Gastrocnemius medialis (tissue), 4 donors: ENCODE measurements at regions not wholly inside any gene's neighbourhood (a gene's known extent, or its start where the extent isn't known, plus 50 kb on each side); places are given as distances from the start of the nearest gene placed in this dataset.

Experiments used
- ATAC-seq, 2 donors: fragments of 150-250 bp; one replicate each; pipeline ENCODE4 v1.9.1; 2016
- DNase-seq, 2 donors: peaks; one replicate each; pipeline ENCODE4 v3.0.0-alpha.2; 2019
- H3K27ac ChIP-seq, 4 donors: fragments of 200-600 bp; sonication (generic); 1 replicate in 1 of 4; 2 replicates in 3 of 4; pipeline ENCODE4 v1.5.1; 2016 to 2018; ENCODE audit warnings: mild to moderate bottlenecking in 2 of 4, moderate library complexity in 1 of 4
- H3K27me3 ChIP-seq, 3 donors: fragments of 200-600 bp; sonication (generic) in 2 of 3; 1 replicate in 1 of 3; 2 replicates in 2 of 3; pipeline versions ENCODE4 v1.5.1 to v1.6.0; 2016 to 2019; ENCODE audit warnings: mild to moderate bottlenecking in 1 of 3, moderate library complexity in 1 of 3
- H3K36me3 ChIP-seq, 2 donors: fragments of 200-600 bp; sonication (generic) in 1 of 2; one replicate each; pipeline ENCODE4 v1.5.1; 2017 to 2018
- H3K4me1 ChIP-seq, 2 donors: fragments of 200-600 bp; sonication (generic) in 1 of 2; one replicate each; pipeline ENCODE4 v1.5.1; 2016 to 2017; ENCODE audit warnings: mild to moderate bottlenecking in 2 of 2
- H3K4me3 ChIP-seq, 4 donors: fragments of 200-600 bp; sonication (generic) in 3 of 4; 1 replicate in 1 of 4; 2 replicates in 3 of 4; pipeline ENCODE4 v1.5.1; 2016 to 2019; ENCODE audit warnings: mild to moderate bottlenecking in 2 of 4
- H3K9me3 ChIP-seq, 3 donors: fragments of 200-600 bp; sonication (generic) in 2 of 3; 1 replicate in 1 of 3; 2 replicates in 2 of 3; pipeline ENCODE4 v1.5.1; 2016 to 2019
- POLR2A ChIP-seq, 2 donors: fragments of 450-650 bp; IDR thresholded peaks; one replicate each; pipeline ENCODE4 v1.6.1; 2017; ENCODE audit warnings: antibody characterized with exemption in 2 of 2, mild to moderate bottlenecking in 2 of 2, moderate library complexity in 2 of 2
- in situ Hi-C, 4 donors: fragments of 200-750 bp; cut with MboI; loops; one replicate each; pipeline versions ENCODE4 v1.15.0 to v1.8.0; 2017; ENCODE audit warnings: low sequenced_read_pairs in 4 of 4
- intact Hi-C: fragments of 100-400 bp; cut with DNase I; formaldehyde crosslinking; loops from one replicate; pipeline ENCODE4 v1.15.1; 2023; ENCODE audit warnings: low total_unique reads
- TF ChIP-seq, protein P1 (sequence below), 5 experiments: fragments of 450-650 bp in 3 of 5; fragments of 200-600 bp in 2 of 5; sonication (generic) in 2 of 5; IDR thresholded peaks in 4 of 5; conservative IDR thresholded peaks in 1 of 5; 1 replicate in 4 of 5; 2 replicates in 1 of 5; pipeline ENCODE4 v1.5.1; 2016 to 2019; ENCODE audit warnings: antibody characterized with exemption in 5 of 5, mild to moderate bottlenecking in 3 of 5, moderate library complexity in 3 of 5

GRCh38 chr14:83838226-83838625 lies 1691.7 kb upstream of the FLRT2 start:
- Histone ChIP-seq H3K9me3 (no peaks in the 10 kb centered on the region), H3K27me3 (no peaks in the 10 kb centered on the region), H3K27ac (no peak overlapping the region), H3K4me1 (no peaks in the 10 kb centered on the region), H3K36me3 (no peaks in the 10 kb centered on the region), H3K4me3 (no peak overlapping the region)
- DNase-seq (no peak), ATAC-seq (no peak)
- intact Hi-C loops (no loop called here), in situ Hi-C loops (no loop called here)
- TF ChIP-seq, protein P1, sequence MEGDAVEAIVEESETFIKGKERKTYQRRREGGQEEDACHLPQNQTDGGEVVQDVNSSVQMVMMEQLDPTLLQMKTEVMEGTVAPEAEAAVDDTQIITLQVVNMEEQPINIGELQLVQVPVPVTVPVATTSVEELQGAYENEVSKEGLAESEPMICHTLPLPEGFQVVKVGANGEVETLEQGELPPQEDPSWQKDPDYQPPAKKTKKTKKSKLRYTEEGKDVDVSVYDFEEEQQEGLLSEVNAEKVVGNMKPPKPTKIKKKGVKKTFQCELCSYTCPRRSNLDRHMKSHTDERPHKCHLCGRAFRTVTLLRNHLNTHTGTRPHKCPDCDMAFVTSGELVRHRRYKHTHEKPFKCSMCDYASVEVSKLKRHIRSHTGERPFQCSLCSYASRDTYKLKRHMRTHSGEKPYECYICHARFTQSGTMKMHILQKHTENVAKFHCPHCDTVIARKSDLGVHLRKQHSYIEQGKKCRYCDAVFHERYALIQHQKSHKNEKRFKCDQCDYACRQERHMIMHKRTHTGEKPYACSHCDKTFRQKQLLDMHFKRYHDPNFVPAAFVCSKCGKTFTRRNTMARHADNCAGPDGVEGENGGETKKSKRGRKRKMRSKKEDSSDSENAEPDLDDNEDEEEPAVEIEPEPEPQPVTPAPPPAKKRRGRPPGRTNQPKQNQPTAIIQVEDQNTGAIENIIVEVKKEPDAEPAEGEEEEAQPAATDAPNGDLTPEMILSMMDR (IDR thresholded peaks at IDR 0.05 in 4 of 5, conservative IDR thresholded peaks at IDR 0.05 in 1 of 5): no peak
- TF ChIP-seq POLR2A (IDR thresholded peaks at IDR 0.05): no peak

DNA sequence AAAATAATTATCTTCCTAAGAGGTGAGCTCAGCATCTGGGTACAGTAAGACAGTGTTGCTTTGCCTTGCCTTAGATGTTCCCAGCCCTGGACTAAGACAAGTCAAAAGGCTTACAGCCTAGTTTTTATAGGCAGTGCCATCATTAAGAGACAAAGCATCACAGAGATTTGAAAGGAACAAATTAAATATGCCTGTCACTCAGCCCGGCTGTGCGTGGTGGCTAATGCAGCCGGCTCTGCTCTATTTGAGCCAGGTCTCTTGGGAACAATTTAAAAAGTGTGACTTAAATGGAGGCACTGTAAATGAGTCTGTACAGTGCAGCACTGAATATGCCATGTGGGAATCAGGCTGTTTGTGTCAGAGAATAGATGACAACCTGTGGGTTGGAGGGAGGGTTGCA lies 1687.4 kb upstream of the FLRT2 start:
- intact Hi-C loops (no loop called here), in situ Hi-C loops (no loop called here)
- no peak for TF ChIP-seq POLR2A (IDR thresholded peaks at IDR 0.05)
- TF ChIP-seq, protein P1 (IDR thresholded peaks at IDR 0.05 in 4 of 5, conservative IDR thresholded peaks at IDR 0.05 in 1 of 5): no peak
- Histone ChIP-seq H3K4me1 (no peaks in the 10 kb centered on the region), H3K36me3 (no peaks in the 10 kb centered on the region), H3K4me3 (no peak overlapping the region), H3K27ac (no peak overlapping the region), H3K9me3 (no peaks in the 10 kb centered on the region), H3K27me3 (no peaks in the 10 kb centered on the region)
- no peak for DNase-seq
- no peak for ATAC-seq

DNA sequence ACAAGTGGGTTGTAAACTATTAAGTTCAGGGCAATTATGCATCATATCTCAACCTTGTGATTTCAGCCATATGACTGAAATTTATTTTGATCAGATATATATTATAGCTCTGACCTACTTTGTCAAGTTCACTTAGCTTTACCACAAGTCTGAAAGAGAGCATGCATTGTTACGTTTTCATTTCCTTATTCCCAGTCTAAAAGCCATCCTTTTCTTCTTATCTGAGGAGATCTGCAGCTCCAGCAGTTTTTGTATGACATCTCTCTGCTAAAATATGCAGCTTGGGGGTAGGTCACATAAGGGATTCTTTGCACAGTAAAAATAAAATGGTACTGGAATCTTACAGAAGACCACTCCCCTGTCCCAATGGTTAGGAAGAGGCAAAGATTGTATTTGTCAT lies 1682.8 kb upstream of the FLRT2 start:
- TF ChIP-seq POLR2A (IDR thresholded peaks at IDR 0.05): no peak
- TF ChIP-seq, protein P1 (IDR thresholded peaks at IDR 0.05 in 4 of 5, conservative IDR thresholded peaks at IDR 0.05 in 1 of 5): no peak
- intact Hi-C loops: no loop called here

DNA sequence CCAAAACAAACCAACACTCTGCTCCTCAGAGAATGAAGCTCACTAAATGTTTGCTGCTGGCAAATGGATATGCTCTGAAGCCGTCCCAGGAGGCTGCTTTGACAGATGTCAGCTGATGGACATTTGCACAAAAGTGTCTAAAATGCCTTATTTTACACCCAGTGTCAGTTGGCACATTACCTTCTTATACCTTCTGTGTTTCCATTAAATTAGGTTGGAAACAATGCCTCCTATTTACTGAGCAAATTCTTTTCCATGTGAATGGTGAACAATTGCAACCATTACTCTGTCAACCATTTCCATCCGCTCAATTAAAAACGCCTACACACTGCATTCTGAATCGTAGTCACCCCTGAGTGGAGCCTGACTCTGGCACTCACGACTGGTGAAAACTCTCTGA lies 1679.9 kb upstream of the FLRT2 start:
- Histone ChIP-seq H3K27me3 (no peaks in the 10 kb centered on the region), H3K4me1 (no peaks in the 10 kb centered on the region), H3K27ac (no peak overlapping the region), H3K9me3 (no peaks in the 10 kb centered on the region), H3K4me3 (no peak overlapping the region), H3K36me3 (no peaks in the 10 kb centered on the region)
- in situ Hi-C loops (no loop called here), intact Hi-C loops (no loop called here)
- DNase-seq (no peak), ATAC-seq (no peak)
- no peak for TF ChIP-seq POLR2A (IDR thresholded peaks at IDR 0.05)
- TF ChIP-seq, protein P1 (IDR thresholded peaks at IDR 0.05 in 4 of 5, conservative IDR thresholded peaks at IDR 0.05 in 1 of 5): no peak

More for the DNA sequence above, 1682.8 kb upstream of the FLRT2 start:
- DNase-seq (no peak), ATAC-seq (no peak)
- H3K4me3 ChIP-seq: no peak overlapping the region
- H3K4me1 ChIP-seq: no peaks in the 10 kb centered on the region
- H3K27me3 ChIP-seq: no peaks in the 10 kb centered on the region
- no peak overlapping the region for H3K27ac ChIP-seq
- in situ Hi-C loops: no loop called here
- H3K36me3 ChIP-seq: no peaks in the 10 kb centered on the region
- H3K9me3 ChIP-seq: no peaks in the 10 kb centered on the region

DNA sequence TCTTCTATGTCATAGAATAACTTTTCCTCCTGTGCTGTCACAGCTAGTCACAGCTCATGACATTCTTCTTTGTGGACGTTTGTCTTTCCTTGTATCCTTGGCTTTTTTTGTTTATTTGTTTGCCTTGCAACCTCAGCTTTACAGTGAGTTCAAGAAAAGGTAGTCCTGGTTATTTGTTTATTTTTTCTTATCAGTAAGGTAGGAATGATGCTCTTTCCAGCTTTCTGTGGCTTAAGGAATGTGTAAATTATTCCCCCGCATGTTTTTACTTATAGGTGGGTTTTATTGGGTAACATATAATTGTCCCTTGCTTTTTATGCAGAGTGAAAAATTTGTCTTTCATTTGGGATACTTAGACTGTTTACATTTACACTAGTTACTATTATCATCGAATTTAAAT lies 1673.6 kb upstream of the FLRT2 start:
- ATAC-seq: no peak
- Histone ChIP-seq H3K27ac (no peak overlapping the region), H3K4me1 (no peaks in the 10 kb centered on the region), H3K9me3 (no peaks in the 10 kb centered on the region), H3K4me3 (no peak overlapping the region), H3K36me3 (no peaks in the 10 kb centered on the region), H3K27me3 (no peaks in the 10 kb centered on the region)
- intact Hi-C loops (no loop called here), in situ Hi-C loops (no loop called here)
- no peak for DNase-seq
- TF ChIP-seq POLR2A (IDR thresholded peaks at IDR 0.05): no peak
- TF ChIP-seq, protein P1 (IDR thresholded peaks at IDR 0.05 in 4 of 5, conservative IDR thresholded peaks at IDR 0.05 in 1 of 5): no peak
